A673 (cell line): ENCODE measurements at regions not wholly inside any gene's neighbourhood (a gene's known extent, or its start where the extent isn't known, plus 50 kb on each side); places are given as distances from the start of the nearest gene placed in this dataset.

Experiments
- BruUV-seq: library from RNA; stranded (reverse); fragments of 400-500 nt; replicated peaks from 2 replicates; lab custom pipeline; 2021; lab: Mats Ljungman, UMichigan
- CTCF ChIA-PET: fragments of 300-600 bp; sonication (Branson Sonifier 250); formaldehyde crosslinking; loops from one replicate; lab custom pipeline; 2022; ENCODE audit warnings: antibody characterized with exemption; lab: Charles Lee
- POLR2A ChIA-PET: fragments of 300-600 bp; sonication (Branson Sonifier 250); formaldehyde crosslinking; loops from one replicate; lab custom pipeline; 2022; ENCODE audit warnings: antibody characterized with exemption; ENCODE audit not compliant: low non-redundant PET; lab: Charles Lee
- DNase-seq: peaks from one replicate; pipeline ENCODE4 v3.0.0-alpha.2; 2015; ENCODE audit warnings: low spot score
- H3K27ac ChIP-seq: fragments of 200-600 bp; sonication (generic); 2 replicates; pipeline ENCODE4 v1.5.1; 2016; ENCODE audit warnings: mixed run types, low read depth, mild to moderate bottlenecking, mixed read lengths, antibody characterized with exemption, low read length; ENCODE audit not compliant: poor library complexity, severe bottlenecking
- H3K27me3 ChIP-seq: fragments of 200-600 bp; sonication (generic); replicated peaks from 2 replicates; pipeline ENCODE4 v1.6.1; 2017; ENCODE audit warnings: mixed run types, low read depth, mild to moderate bottlenecking, mixed read lengths, antibody characterized with exemption, low read length; ENCODE audit not compliant: insufficient read depth, poor library complexity
- H3K36me3 ChIP-seq: fragments of 200-600 bp; sonication (generic); 2 replicates; pipeline ENCODE4 v1.6.1; 2016; ENCODE audit warnings: mixed run types, mild to moderate bottlenecking, mixed read lengths, antibody characterized with exemption, low read length; ENCODE audit not compliant: insufficient read depth, poor library complexity, severe bottlenecking
- H3K4me1 ChIP-seq: fragments of 200-600 bp; sonication (generic); 2 replicates; pipeline ENCODE4 v1.6.1; 2017; ENCODE audit warnings: mixed run types, mild to moderate bottlenecking, mixed read lengths, antibody characterized with exemption, low read length; ENCODE audit not compliant: insufficient read depth, poor library complexity, severe bottlenecking
- H3K4me3 ChIP-seq: fragments of 200-600 bp; sonication (generic); 2 replicates; pipeline ENCODE4 v1.5.1; 2016; ENCODE audit warnings: low read depth, mixed run types, mild to moderate bottlenecking, mixed read lengths, low read length; ENCODE audit not compliant: poor library complexity, severe bottlenecking
- H3K9me3 ChIP-seq: fragments of 200-600 bp; sonication (generic); 2 replicates; pipeline ENCODE4 v1.6.1; 2016; ENCODE audit warnings: mixed run types, low read depth, mild to moderate bottlenecking, mixed read lengths, antibody characterized with exemption, low read length; ENCODE audit not compliant: poor library complexity, severe bottlenecking
- CTCF ChIP-seq: fragments of 300-800, 200-600 bp; sonication (generic); conservative IDR thresholded peaks from 2 replicates; pipeline ENCODE4 v1.5.1; 2017; ENCODE audit warnings: low read depth, mild to moderate bottlenecking, antibody characterized with exemption, low read length, moderate library complexity, mixed read lengths
- EZH2 ChIP-seq: fragments of 200-600 bp; sonication (generic); IDR thresholded peaks from 2 replicates; pipeline ENCODE4 v1.6.1; 2017; ENCODE audit warnings: borderline replicate concordance, low read depth, mild to moderate bottlenecking, mixed read lengths, antibody characterized with exemption, low read length; ENCODE audit not compliant: poor library complexity, severe bottlenecking
- intact Hi-C: fragments of 100-400 bp; cut with micrococcal nuclease; formaldehyde crosslinking; loops from one replicate; pipeline ENCODE4 v1.10.0; 2022; ENCODE audit not compliant: unreplicated experiment

- Histone ChIP-seq H3K4me3 (no peak overlapping the region), H3K27ac (no peak overlapping the region), H3K9me3 (no peaks in the 10 kb centered on the region), H3K36me3 (no peaks in the 10 kb centered on the region), H3K4me1 (no peaks in the 10 kb centered on the region), H3K27me3 (peaks cover 9% of the 10 kb centered on the region)
- ChIA-PET CTCF (no interaction called here), POLR2A (no interaction called here)
- BruUV-seq, result no TSS peak
- intact Hi-C loops, result no loop called here
- TF ChIP-seq EZH2, result no peak
- no peak for TF ChIP-seq CTCF
- no peak for DNase-seq
Observed at GRCh38 chr13:20311596-20311995, 79.5 kb upstream of the GJB6 start.

- ChIA-PET POLR2A (no interaction called here), CTCF (no interaction called here)
- intact Hi-C loops, result no loop called here
- Histone ChIP-seq H3K27ac (no peak overlapping the region), H3K36me3 (no peaks in the 10 kb centered on the region), H3K4me3 (no peak overlapping the region), H3K9me3 (no peaks in the 10 kb centered on the region), H3K4me1 (no peaks in the 10 kb centered on the region), H3K27me3 (peaks cover 9% of the 10 kb centered on the region)
- no peak for DNase-seq
- BruUV-seq, result no TSS peak
- TF ChIP-seq CTCF, result no peak
- no peak for TF ChIP-seq EZH2
Observed at GRCh38 chr13:20311022-20311421, 78.9 kb upstream of the GJB6 start.

GRCh38 chr13:20306039-20306438 lies 73.9 kb upstream of the GJB6 start:
- TF ChIP-seq CTCF (no peak), EZH2 (no peak)
- POLR2A ChIA-PET, result no interaction called here
- Histone ChIP-seq H3K4me3 (no peak overlapping the region), H3K27me3 (peaks cover 9% of the 10 kb centered on the region), H3K36me3 (no peaks in the 10 kb centered on the region), H3K27ac (no peak overlapping the region), H3K9me3 (no peaks in the 10 kb centered on the region), H3K4me1 (no peaks in the 10 kb centered on the region)
- intact Hi-C loops, result no loop called here
- no TSS peak for BruUV-seq
- CTCF ChIA-PET, result no interaction called here
- DNase-seq, result no peak
